ENCODE measurements at regions not wholly inside any gene's neighbourhood (a gene's known extent, or its start where the extent isn't known, plus 50 kb on each side); places are given as distances from the start of the nearest gene placed in this dataset.

DNA sequence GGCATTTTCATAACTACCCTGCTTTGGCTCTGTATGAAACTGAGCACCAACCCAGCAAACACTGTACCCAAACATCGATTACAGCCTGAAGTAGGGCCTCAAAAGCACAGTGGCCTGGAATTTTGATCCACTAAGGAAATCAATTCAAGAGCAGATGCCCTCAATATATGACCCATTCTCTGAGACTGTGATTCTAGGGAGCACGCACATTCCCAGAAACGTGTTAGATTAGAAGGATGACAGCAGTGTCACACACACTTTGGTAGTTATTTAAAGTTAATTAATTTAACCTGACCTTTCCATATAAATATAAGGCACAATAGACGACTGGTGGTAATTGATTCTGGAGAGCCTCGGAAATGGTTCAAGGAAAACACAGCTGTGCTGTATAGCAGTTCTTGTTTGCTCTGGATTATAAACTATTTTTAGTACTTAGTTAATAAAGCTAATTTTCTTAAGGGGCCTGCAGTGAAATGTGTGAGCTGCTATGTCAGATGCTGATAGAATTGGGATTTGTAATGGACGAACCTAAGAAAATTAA, 126.3 kb upstream of the ZNF385D start:
- Histone ChIP-seq H3K4me3 (no peak overlapping the region), H3K4me1 (no peaks in the 10 kb centered on the region), H3K27ac (no peak overlapping the region), H3K36me3 (no peaks in the 10 kb centered on the region), H3K9me3 (no peaks in the 10 kb centered on the region), H3K27me3 (no peaks in the 10 kb centered on the region)
- no peak for DNase-seq
- TF ChIP-seq, protein P1, sequence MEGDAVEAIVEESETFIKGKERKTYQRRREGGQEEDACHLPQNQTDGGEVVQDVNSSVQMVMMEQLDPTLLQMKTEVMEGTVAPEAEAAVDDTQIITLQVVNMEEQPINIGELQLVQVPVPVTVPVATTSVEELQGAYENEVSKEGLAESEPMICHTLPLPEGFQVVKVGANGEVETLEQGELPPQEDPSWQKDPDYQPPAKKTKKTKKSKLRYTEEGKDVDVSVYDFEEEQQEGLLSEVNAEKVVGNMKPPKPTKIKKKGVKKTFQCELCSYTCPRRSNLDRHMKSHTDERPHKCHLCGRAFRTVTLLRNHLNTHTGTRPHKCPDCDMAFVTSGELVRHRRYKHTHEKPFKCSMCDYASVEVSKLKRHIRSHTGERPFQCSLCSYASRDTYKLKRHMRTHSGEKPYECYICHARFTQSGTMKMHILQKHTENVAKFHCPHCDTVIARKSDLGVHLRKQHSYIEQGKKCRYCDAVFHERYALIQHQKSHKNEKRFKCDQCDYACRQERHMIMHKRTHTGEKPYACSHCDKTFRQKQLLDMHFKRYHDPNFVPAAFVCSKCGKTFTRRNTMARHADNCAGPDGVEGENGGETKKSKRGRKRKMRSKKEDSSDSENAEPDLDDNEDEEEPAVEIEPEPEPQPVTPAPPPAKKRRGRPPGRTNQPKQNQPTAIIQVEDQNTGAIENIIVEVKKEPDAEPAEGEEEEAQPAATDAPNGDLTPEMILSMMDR (IDR thresholded peaks at IDR 0.05), result no peak
- intact Hi-C loops (cut with DNase I; ENCODE audit: low total_unique reads), result no loop called here

DNA sequence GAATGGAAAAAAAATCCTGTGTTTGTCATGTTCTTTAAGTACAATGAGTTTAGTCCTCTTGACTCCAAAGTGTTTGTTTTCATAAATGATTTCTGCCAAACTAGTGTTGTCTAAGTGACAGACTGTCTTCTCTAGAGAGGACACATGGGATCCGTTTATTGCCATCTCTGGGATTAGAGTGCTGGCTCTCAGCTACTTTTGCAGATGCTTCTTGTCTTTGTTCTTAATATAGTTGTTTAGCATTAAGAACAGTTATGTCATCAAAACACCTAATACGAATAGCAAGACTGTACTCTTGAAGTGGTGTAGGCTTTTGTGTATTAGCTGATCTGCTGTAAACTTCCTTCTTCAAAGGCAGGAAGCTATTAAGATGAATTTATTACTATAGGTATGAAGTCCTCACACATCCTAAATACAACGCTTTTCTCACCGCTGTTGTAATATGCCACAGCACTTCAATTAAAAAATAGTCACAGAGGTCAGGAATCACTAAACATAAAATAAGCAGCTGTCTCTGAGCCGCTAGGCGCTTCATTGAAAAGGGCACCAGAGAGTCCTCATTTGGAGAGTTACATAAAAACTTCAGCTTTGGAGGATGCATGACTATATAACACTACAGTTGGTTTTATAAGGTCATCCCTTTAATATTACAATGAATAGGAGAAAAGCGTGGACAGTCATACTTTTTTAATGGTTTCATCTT, 128.3 kb upstream of the ZNF385D start:
- Histone ChIP-seq H3K4me3 (no peak overlapping the region), H3K9me3 (no peaks in the 10 kb centered on the region), H3K36me3 (no peaks in the 10 kb centered on the region), H3K27me3 (no peaks in the 10 kb centered on the region), H3K27ac (no peak overlapping the region), H3K4me1 (no peaks in the 10 kb centered on the region)
- no peak for DNase-seq
- TF ChIP-seq, protein P1 (IDR thresholded peaks at IDR 0.05), result no peak
- intact Hi-C loops (cut with DNase I; ENCODE audit: low total_unique reads), result no loop called here

DNA sequence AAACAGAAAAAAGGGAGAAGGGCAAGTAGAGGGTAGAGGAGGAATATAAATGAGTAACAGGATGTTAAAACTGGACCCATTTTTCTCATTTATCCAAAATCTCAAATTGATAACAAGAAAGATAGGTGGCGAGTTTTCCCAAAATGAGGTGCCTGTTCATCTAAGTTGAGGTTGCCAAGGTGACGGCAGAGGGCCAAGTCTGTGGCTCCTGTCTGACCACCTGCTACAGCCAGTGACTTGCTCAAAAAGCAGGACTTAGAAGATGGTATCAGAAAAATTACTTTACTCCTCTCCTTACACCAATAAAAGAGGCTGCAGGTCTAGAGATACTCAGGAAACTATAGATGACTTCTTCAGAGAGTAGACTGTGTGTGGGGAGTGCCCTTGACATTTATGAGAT, 137.6 kb upstream of the ZNF385D start:
- Histone ChIP-seq H3K36me3 (no peaks in the 10 kb centered on the region), H3K4me3 (no peak overlapping the region), H3K27ac (no peak overlapping the region), H3K9me3 (no peaks in the 10 kb centered on the region), H3K27me3 (no peaks in the 10 kb centered on the region), H3K4me1 (peaks cover 0 to 11% (median 0%) of the 10 kb centered on the region in 4 donors)
- TF ChIP-seq, protein P1 (IDR thresholded peaks at IDR 0.05), result no peak
- intact Hi-C loops (cut with DNase I; ENCODE audit: low total_unique reads), result no loop called here
- DNase-seq, result no peak

DNA sequence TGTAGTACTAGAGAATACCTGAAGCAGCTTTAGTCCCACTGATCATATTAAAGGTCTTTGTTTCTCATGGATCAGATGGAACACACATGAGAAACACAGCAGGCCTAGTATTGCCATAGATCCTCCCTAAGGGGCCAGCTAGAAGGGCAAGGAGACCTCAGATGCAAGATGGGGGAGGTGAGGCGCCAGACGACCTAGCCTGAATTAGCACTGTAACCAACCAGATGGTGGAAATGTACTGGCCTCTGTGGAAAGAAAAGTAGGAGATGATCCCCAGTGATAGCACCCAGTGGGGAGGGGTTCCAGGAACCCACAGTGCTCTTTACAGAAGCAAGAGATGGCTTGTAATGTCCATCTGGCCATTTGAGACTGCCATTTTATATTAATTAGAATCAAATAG, 138.2 kb upstream of the ZNF385D start:
- Histone ChIP-seq H3K27ac (no peak overlapping the region), H3K36me3 (no peaks in the 10 kb centered on the region), H3K27me3 (no peaks in the 10 kb centered on the region), H3K9me3 (no peaks in the 10 kb centered on the region), H3K4me1 (peaks cover 0 to 16% (median 0%) of the 10 kb centered on the region in 4 donors), H3K4me3 (no peak overlapping the region)
- intact Hi-C loops (cut with DNase I; ENCODE audit: low total_unique reads), result no loop called here
- TF ChIP-seq, protein P1 (IDR thresholded peaks at IDR 0.05), result no peak
- DNase-seq, result no peak

DNA sequence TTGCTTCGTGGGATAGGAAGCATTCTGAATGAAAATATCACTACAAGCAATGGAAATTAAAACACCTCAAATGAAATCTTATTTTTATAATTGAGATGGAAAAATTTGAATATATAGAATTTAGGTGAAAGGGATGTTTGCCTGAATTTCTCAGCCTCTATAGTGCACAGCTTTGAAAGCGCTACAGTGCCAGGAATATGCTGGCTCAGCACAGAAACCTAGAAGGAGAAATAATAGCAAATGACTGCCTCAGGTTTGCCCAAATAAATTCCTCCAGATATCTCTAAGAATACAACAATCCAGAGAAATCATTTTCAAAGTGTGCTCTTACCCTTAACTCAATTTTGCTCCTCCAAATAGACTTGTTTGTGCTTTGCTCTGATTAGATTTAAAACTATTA, 141.1 kb upstream of the ZNF385D start:
- TF ChIP-seq, protein P1 (IDR thresholded peaks at IDR 0.05), result no peak
- Histone ChIP-seq H3K9me3 (no peaks in the 10 kb centered on the region), H3K36me3 (no peaks in the 10 kb centered on the region), H3K4me1 (peaks cover 0 to 19% (median 0%) of the 10 kb centered on the region in 4 donors), H3K4me3 (no peak overlapping the region), H3K27me3 (no peaks in the 10 kb centered on the region), H3K27ac (no peak overlapping the region)
- intact Hi-C loops (cut with DNase I; ENCODE audit: low total_unique reads), result no loop called here
- no peak for DNase-seq

Measured in tibial artery (tissue), 4 donors.